K562 (cell line): ENCODE measurements at regions not wholly inside any gene's neighbourhood (a gene's known extent, or its start where the extent isn't known, plus 50 kb on each side); places are given as distances from the start of the nearest gene placed in this dataset.
A peak's percentile ranks its signal among the peaks of the same experiment; 100 is the strongest.
"Not testable (repeated sequence)": the region's sequence is repeated elsewhere in the genome, so short reads cannot be mapped to it uniquely, and the experiment has no call there.

Experiments used
- ATAC-seq: fragments of 200-7000 bp; cut with Tn5 transposase; 3 replicates; pipeline ENCODE4 v1.9.1; 2020; ENCODE audit warnings: moderate library complexity
- BruUV-seq: library from RNA; stranded (reverse); fragments of 400-500 nt; replicated peaks from 2 replicates; lab custom pipeline; 2021; lab: Mats Ljungman, UMichigan
- CTCF ChIA-PET: fragments of 300-600 bp; formaldehyde crosslinking; extraction: SDS; loops from one replicate; lab custom pipeline; 2021; ENCODE audit warnings: low intra/inter-chr PET ratio; lab: Yijun Ruan, JAX
- POLR2A ChIA-PET: fragments of 300-600, 350-650 bp; sonication (Branson Sonifier 250); formaldehyde crosslinking; extraction: SDS; loops from one replicate; lab custom pipeline; 2021; ENCODE audit warnings: antibody characterized with exemption, inconsistent platforms; lab: Yijun Ruan, JAX
- DNase-seq, 4 experiments: peaks; one replicate each; pipeline versions ENCODE4 v3.0.0 to v3.0.0-alpha.2; 2011 to 2018; ENCODE audit warnings: low spot score in 3 of 4, mixed read lengths in 3 of 4; ENCODE audit errors: extremely low read depth in 1 of 4
- FAIRE-seq: peaks from 2 replicates; lab custom pipeline; 2011; peaks lifted over from hg19 to GRCh38; lab: Jason Lieb, UNC
- H2AFZ ChIP-seq: 2 replicates; pipeline ENCODE4 v1.6.0; 2011; ENCODE audit warnings: low read depth, low read length, control low read depth, inconsistent platforms
- H3K27ac ChIP-seq: fragments of 200-600 bp; 3 replicates; pipeline ENCODE4 v1.8.0; 2011; ENCODE audit warnings: low read depth, mild to moderate bottlenecking, control low read depth, inconsistent platforms, low read length, moderate library complexity, mixed read lengths; ENCODE audit errors: extremely low read depth
- H3K27me3 ChIP-seq, 2 experiments: fragments of 300-600 bp in 1 of 2; 2 replicates in 1 of 2; 3 replicates in 1 of 2; pipeline versions ENCODE4 v1.6.0 to v1.8.0; 2011; ENCODE audit warnings: inconsistent platforms in 2 of 2, low read length in 2 of 2, mild to moderate bottlenecking in 1 of 2, mixed read lengths in 1 of 2, moderate library complexity in 1 of 2; ENCODE audit not compliant: control insufficient read depth in 2 of 2, insufficient read depth in 2 of 2
- H3K36me3 ChIP-seq: fragments of 300-600 bp; 3 replicates; pipeline ENCODE4 v1.8.0; 2011; ENCODE audit warnings: mild to moderate bottlenecking, low read length, inconsistent platforms; ENCODE audit not compliant: control insufficient read depth, insufficient read depth
- H3K4me1 ChIP-seq, 2 experiments: fragments of 200-600 bp in 1 of 2; replicated peaks in 1 of 2; 2 replicates in 1 of 2; 3 replicates in 1 of 2; pipeline versions ENCODE4 v1.5.1 to v1.8.0; 2011; ENCODE audit warnings: inconsistent platforms in 2 of 2, low read length in 2 of 2, mild to moderate bottlenecking in 1 of 2, mixed read lengths in 1 of 2, moderate library complexity in 1 of 2; ENCODE audit not compliant: control insufficient read depth in 2 of 2, insufficient read depth in 2 of 2
- H3K4me2 ChIP-seq: 2 replicates; pipeline ENCODE4 v1.6.1; 2011; ENCODE audit warnings: low read length, control low read depth, inconsistent platforms, mixed read lengths; ENCODE audit not compliant: insufficient read depth
- H3K4me3 ChIP-seq: fragments of 200-600 bp; sonication (generic), shearing (Covaris generic); 2 replicates; pipeline ENCODE4 v1.5.1; 2016; ENCODE audit warnings: control low read depth, inconsistent platforms
- H3K79me2 ChIP-seq: fragments of 200-600 bp; 3 replicates; pipeline ENCODE4 v1.8.0; 2011; ENCODE audit warnings: low read length, inconsistent platforms; ENCODE audit not compliant: control insufficient read depth, insufficient read depth
- H3K9ac ChIP-seq, 2 experiments: 2 replicates each; pipeline versions ENCODE4 v1.6.0 to v1.6.1; 2011; ENCODE audit warnings: low read depth in 2 of 2, low read length in 2 of 2, control low read depth in 1 of 2, inconsistent platforms in 1 of 2, mild to moderate bottlenecking in 1 of 2, mixed read lengths in 1 of 2; ENCODE audit not compliant: insufficient read depth in 1 of 2
- H3K9me1 ChIP-seq: one replicate; pipeline ENCODE4 v1.6.0; 2011; ENCODE audit warnings: inconsistent platforms, mild to moderate bottlenecking, low read length, moderate library complexity; ENCODE audit not compliant: control insufficient read depth, insufficient read depth
- H3K9me3 ChIP-seq: replicated peaks from 2 replicates; pipeline ENCODE4 v1.5.1; 2011; ENCODE audit warnings: low read depth, low read length, inconsistent platforms; ENCODE audit not compliant: control insufficient read depth, insufficient read depth
- H4K20me1 ChIP-seq: replicated peaks from 2 replicates; pipeline ENCODE4 v1.6.1; 2011; ENCODE audit warnings: low read length, inconsistent platforms, mixed read lengths; ENCODE audit not compliant: control insufficient read depth, insufficient read depth
- CBX1 ChIP-seq: sonication (generic); IDR thresholded peaks from 2 replicates; pipeline ENCODE4 v1.6.1; 2016; ENCODE audit warnings: antibody characterized with exemption, low read depth, mild to moderate bottlenecking
- CREB1 ChIP-seq, 2 experiments: sonication (generic) in 1 of 2; formaldehyde crosslinking in 1 of 2; IDR thresholded peaks; 2 replicates each; pipeline versions ENCODE4 v1.6.1 to v1.8.0; 2012 to 2022; ENCODE audit warnings: inconsistent platforms in 1 of 2, mild to moderate bottlenecking in 1 of 2, missing genetic modification reagents in 1 of 2, moderate library complexity in 1 of 2
- CREM ChIP-seq: IDR thresholded peaks from 2 replicates; pipeline ENCODE4 v1.6.1; 2014; ENCODE audit warnings: antibody characterized with exemption, low read depth
- DACH1 ChIP-seq: fragments of 450-650 bp; IDR thresholded peaks from 2 replicates; pipeline ENCODE4 v1.6.1; 2018; ENCODE audit not compliant: partially characterized antibody
- E2F3 ChIP-seq: fragments of 250-450 bp; sonication (Bioruptor Pico); IDR thresholded peaks from 2 replicates; pipeline ENCODE4 v1.4.0; 2020; ENCODE audit warnings: mild to moderate bottlenecking
- EGR1 ChIP-seq: fragments of 450-650 bp; conservative IDR thresholded peaks from 2 replicates; pipeline ENCODE4 v1.6.1; 2017; ENCODE audit warnings: mild to moderate bottlenecking
- KDM5B ChIP-seq: fragments of 200-600 bp; sonication (generic); IDR thresholded peaks from 2 replicates; pipeline ENCODE4 v1.6.1; 2012; ENCODE audit warnings: low read depth, mild to moderate bottlenecking, moderate library complexity, low read length, control low read depth, inconsistent platforms; ENCODE audit not compliant: insufficient replicate concordance
- MAZ ChIP-seq, 2 experiments: fragments of 450-650 bp in 1 of 2; sonication (generic) in 1 of 2; formaldehyde crosslinking; IDR thresholded peaks in 1 of 2; conservative IDR thresholded peaks in 1 of 2; 2 replicates each; pipeline versions ENCODE4 v1.4.0 to v1.5.0; 2020; ENCODE audit warnings: mild to moderate bottlenecking in 1 of 2, missing genetic modification reagents in 1 of 2
- MTA2 ChIP-seq: fragments of 450-650 bp; IDR thresholded peaks from 2 replicates; pipeline ENCODE4 v1.6.1; 2016; ENCODE audit warnings: low read depth
- NCOR1 ChIP-seq: fragments of 450-650 bp; IDR thresholded peaks from 2 replicates; pipeline ENCODE4 v1.6.1; 2016; ENCODE audit warnings: mild to moderate bottlenecking, moderate library complexity
- NFIC ChIP-seq: fragments of 450-650 bp; IDR thresholded peaks from 2 replicates; pipeline ENCODE4 v1.6.1; 2017; ENCODE audit warnings: mild to moderate bottlenecking, inconsistent platforms
- NONO ChIP-seq, 2 experiments: fragments of 200-400 bp in 1 of 2; fragments of 450-650 bp in 1 of 2; formaldehyde crosslinking in 1 of 2; IDR thresholded peaks; 2 replicates each; pipeline ENCODE4 v1.6.1; 2017; ENCODE audit warnings: low read depth in 2 of 2, mild to moderate bottlenecking in 2 of 2, moderate library complexity in 2 of 2, low read length in 1 of 2
- POLR2G ChIP-seq: fragments of 200-400 bp; formaldehyde crosslinking; IDR thresholded peaks from 2 replicates; pipeline ENCODE4 v1.6.1; 2017; ENCODE audit warnings: low read depth, mild to moderate bottlenecking, antibody characterized with exemption, low read length, moderate library complexity
- SAFB ChIP-seq: fragments of 200-400 bp; formaldehyde crosslinking; IDR thresholded peaks from 2 replicates; pipeline ENCODE4 v1.6.1; 2017; ENCODE audit warnings: low read depth, low read length, borderline replicate concordance
- SUPT5H ChIP-seq: fragments of 450-650 bp; IDR thresholded peaks from 2 replicates; pipeline ENCODE4 v1.6.1; 2016
- TAF1 ChIP-seq: IDR thresholded peaks from 2 replicates; pipeline ENCODE4 v1.6.1; 2011; ENCODE audit warnings: mild to moderate bottlenecking, low read length, moderate library complexity; ENCODE audit not compliant: insufficient read depth, control insufficient read depth, severe bottlenecking; ENCODE audit errors: extremely low read depth
- WGBS: fragments of 100-300 bp; shearing (Covaris generic); methylation state at CpG from one replicate; pipeline ENCODE4 v1.1.6; 2016; ENCODE audit warnings: low coverage, mixed read lengths; ENCODE audit not compliant: insufficient coverage; ENCODE audit errors: missing lambda C conversion rate; 5-methylcytosine and 5-hydroxymethylcytosine counted together
- in situ Hi-C: fragments of 300-500 bp; cut with MboI; formaldehyde crosslinking; loops from 4 replicates; pipeline ENCODE4 v1.15.0; 2018; ENCODE audit warnings: inconsistent platforms, mixed read lengths
- intact Hi-C: fragments of 100-400 bp; cut with micrococcal nuclease; formaldehyde crosslinking; loops from 2 replicates; pipeline ENCODE4 v1.14.2; 2022
- TF ChIP-seq, protein P1 (sequence below): sonication (generic); formaldehyde crosslinking; IDR thresholded peaks from 2 replicates; pipeline ENCODE4 v1.8.0; 2022; ENCODE audit warnings: missing genetic modification reagents, mild to moderate bottlenecking, moderate library complexity, borderline replicate concordance
- TF ChIP-seq, protein P2 (sequence below), 2 experiments: IDR thresholded peaks; 2 replicates each; pipeline ENCODE4 v1.6.1; 2012; ENCODE audit warnings: improper control_type of control experiment in 2 of 2, low read depth in 2 of 2, low read length in 2 of 2, borderline replicate concordance in 1 of 2

DNA sequence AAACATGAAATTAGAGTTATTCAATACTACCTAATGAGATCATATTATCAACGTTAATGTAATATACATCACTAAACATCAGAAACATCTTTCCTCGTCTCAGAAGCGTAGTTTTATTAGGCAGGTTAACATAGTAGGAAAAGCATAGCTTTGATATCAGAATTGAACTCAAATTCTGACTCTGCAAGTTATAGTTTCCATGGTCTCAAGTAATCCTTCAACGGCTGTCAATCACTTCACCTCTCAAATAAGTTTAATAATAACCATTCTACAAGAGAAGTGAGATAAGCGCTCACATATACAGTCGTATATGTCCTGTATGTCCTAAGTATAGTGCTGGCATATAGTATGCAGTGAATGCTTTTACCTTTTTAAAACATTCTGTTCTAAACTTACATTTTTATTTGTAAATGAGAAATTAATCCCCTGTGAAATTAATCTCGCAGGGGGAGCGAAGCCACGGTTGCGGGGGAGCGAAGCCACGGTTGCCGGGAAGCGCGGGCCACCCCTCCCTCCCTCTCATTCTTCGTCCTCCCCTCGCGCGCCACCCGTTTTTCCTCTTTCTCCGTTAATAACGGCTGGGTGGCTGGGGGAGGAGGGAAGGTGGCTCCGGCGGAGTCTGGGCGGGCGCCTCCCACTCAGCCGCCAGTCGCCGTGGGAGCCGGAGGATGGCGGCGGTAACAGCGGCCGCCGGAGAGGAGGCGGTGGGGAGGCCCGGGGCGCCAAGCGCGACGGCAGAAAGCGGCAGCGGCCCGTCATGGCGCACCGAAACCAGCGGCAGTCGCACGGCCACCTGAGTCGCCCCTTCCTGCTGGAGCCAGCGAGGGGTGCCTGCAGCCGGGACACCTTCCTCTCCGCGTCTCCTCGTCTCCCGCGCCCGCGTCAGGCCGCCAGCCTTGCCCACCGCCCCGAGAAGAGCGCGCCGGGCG, 163.8 kb downstream of the KBTBD2 start:
- DNase-seq (peak; percentile 39 to 69 (median 46)), ATAC-seq (peak; percentile 71)
- BruUV-seq = TSS peak; percentile 44
- FAIRE-seq; in situ Hi-C loops; H3K9me1 ChIP-seq; H3K4me1 ChIP-seq; H3K9me3 ChIP-seq; H3K36me3 ChIP-seq; CTCF ChIA-PET; intact Hi-C loops; H4K20me1 ChIP-seq; H3K27me3 ChIP-seq; TF ChIP-seq CREB1 (IDR thresholded peaks at IDR 0.05): not testable (repeated sequence)
- Histone ChIP-seq H3K79me2 (peaks cover 33% of the 10 kb centered on the region), H3K4me3 (peak overlapping the region; percentile 80), H3K9ac (peak overlapping the region; percentile 72 to 95), H3K4me2 (peak overlapping the region; percentile 48), H3K27ac (peak overlapping the region; percentile 91), H2AFZ (peak overlapping the region; percentile 46)
- WGBS = 1% methylated on average over 33 of the region's 66 CpGs
- POLR2A ChIA-PET = interaction anchor here (0.6 kb wide), 1 partner anchor 10 kb away, joined by 3 read pairs; no protein-coding TSS in a partner anchor
- 0 out of 2 replicates have a peak, but pooled peaks have one; percentile 39 for TF ChIP-seq CBX1
- peak; percentile 72 to 80 for TF ChIP-seq NONO (IDR thresholded peaks at IDR 0.05; ENCODE audit: low read depth in 2 of 2, low read length in 1 of 2)
- TF ChIP-seq TAF1 = peak; percentile 57
- TF ChIP-seq CREB1 (CRISPR knock-in tag; IDR thresholded peaks at IDR 0.05) = 0 out of 2 replicates have a peak, but pooled peaks have one; percentile 32
- TF ChIP-seq, protein P1, sequence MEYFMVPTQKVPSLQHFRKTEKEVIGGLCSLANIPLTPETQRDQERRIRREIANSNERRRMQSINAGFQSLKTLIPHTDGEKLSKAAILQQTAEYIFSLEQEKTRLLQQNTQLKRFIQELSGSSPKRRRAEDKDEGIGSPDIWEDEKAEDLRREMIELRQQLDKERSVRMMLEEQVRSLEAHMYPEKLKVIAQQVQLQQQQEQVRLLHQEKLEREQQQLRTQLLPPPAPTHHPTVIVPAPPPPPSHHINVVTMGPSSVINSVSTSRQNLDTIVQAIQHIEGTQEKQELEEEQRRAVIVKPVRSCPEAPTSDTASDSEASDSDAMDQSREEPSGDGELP (CRISPR knock-in tag) = peak; percentile 68; the same call in 1 of the 2 replicates
- peak; percentile 77 for TF ChIP-seq POLR2G
- peak; percentile 36 for TF ChIP-seq KDM5B
- peak; percentile 41 for TF ChIP-seq NFIC
- TF ChIP-seq, protein P2, sequence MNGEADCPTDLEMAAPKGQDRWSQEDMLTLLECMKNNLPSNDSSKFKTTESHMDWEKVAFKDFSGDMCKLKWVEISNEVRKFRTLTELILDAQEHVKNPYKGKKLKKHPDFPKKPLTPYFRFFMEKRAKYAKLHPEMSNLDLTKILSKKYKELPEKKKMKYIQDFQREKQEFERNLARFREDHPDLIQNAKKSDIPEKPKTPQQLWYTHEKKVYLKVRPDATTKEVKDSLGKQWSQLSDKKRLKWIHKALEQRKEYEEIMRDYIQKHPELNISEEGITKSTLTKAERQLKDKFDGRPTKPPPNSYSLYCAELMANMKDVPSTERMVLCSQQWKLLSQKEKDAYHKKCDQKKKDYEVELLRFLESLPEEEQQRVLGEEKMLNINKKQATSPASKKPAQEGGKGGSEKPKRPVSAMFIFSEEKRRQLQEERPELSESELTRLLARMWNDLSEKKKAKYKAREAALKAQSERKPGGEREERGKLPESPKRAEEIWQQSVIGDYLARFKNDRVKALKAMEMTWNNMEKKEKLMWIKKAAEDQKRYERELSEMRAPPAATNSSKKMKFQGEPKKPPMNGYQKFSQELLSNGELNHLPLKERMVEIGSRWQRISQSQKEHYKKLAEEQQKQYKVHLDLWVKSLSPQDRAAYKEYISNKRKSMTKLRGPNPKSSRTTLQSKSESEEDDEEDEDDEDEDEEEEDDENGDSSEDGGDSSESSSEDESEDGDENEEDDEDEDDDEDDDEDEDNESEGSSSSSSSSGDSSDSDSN (IDR thresholded peaks at IDR 0.05; ENCODE audit: borderline replicate concordance in 1 of 2, low read depth in 2 of 2, low read length in 2 of 2) = peak; percentile 28 to 44; a peak in 2 of 4 replicates
- peak; percentile 55; the same call in 1 of the 2 replicates for TF ChIP-seq SUPT5H
- 0 out of 2 replicates have a peak, but pooled peaks have one; percentile 36 for TF ChIP-seq E2F3 (CRISPR knock-in tag)
- peak; percentile 56 for TF ChIP-seq NCOR1
- 0 out of 2 replicates have a peak, but pooled peaks have one; percentile 6 for TF ChIP-seq CREM
- TF ChIP-seq DACH1 = peak; percentile 65
- TF ChIP-seq MAZ (CRISPR knock-in tag; conservative IDR thresholded peaks at IDR 0.05 in 1 of 2, IDR thresholded peaks at IDR 0.05 in 1 of 2) = peak; percentile 76 to 83
- 0 out of 2 replicates have a peak, but pooled peaks have one; percentile 9 for TF ChIP-seq MTA2
- peak; percentile 58; the same call in 1 of the 2 replicates for TF ChIP-seq SAFB
- peak; percentile 52 for TF ChIP-seq EGR1
